ENCODE measurements at regions not wholly inside any gene's neighbourhood (a gene's known extent, or its start where the extent isn't known, plus 50 kb on each side); places are given as distances from the start of the nearest gene placed in this dataset.
A peak's percentile ranks its signal among the peaks of the same experiment; 100 is the strongest.

DNA sequence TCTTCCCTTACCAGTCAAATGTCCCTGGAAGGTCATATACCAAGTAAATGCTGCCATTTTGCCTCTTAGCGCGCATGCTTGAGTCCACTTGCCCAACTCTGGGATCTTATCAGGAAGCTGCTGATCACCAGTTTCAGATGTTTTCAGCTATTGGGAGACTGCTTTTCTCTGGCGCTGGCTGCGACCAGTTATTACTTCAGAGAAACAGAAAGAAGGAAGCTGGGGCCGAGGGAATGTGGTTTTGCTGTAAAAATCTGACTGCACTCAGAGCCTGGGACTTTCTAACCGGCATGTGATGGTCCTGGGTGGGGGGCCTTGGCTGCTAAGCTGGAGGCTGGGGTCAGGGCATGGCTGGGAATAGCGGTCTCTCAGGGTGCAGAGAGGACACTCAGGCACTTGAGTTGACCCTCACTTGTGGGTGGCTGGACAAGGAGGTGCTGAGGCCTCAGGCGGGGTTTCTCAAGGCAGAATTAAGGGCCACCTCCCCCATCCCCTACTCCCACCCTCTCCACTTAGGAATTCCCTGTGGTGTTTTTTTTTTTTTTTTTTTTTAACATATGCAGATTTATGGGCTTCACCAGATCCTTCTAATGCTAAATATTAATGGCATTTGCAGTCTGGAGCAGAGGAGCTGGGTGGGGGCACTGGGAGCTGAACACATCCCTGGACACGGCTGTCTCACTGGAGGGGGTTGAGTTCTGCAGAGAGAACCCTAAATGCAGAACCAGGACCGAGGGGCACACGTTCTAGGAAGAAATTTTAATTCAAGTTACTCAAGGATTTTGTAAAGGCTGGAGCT, 145.8 kb downstream of the CYLD start:
- TF ChIP-seq, protein P1, sequence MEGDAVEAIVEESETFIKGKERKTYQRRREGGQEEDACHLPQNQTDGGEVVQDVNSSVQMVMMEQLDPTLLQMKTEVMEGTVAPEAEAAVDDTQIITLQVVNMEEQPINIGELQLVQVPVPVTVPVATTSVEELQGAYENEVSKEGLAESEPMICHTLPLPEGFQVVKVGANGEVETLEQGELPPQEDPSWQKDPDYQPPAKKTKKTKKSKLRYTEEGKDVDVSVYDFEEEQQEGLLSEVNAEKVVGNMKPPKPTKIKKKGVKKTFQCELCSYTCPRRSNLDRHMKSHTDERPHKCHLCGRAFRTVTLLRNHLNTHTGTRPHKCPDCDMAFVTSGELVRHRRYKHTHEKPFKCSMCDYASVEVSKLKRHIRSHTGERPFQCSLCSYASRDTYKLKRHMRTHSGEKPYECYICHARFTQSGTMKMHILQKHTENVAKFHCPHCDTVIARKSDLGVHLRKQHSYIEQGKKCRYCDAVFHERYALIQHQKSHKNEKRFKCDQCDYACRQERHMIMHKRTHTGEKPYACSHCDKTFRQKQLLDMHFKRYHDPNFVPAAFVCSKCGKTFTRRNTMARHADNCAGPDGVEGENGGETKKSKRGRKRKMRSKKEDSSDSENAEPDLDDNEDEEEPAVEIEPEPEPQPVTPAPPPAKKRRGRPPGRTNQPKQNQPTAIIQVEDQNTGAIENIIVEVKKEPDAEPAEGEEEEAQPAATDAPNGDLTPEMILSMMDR (IDR thresholded peaks at IDR 0.05; ENCODE audit: low read depth, low read length), result no peak
- H3K4me3 ChIP-seq (ENCODE audit: low read depth, low read length), result no peak overlapping the region

DNA sequence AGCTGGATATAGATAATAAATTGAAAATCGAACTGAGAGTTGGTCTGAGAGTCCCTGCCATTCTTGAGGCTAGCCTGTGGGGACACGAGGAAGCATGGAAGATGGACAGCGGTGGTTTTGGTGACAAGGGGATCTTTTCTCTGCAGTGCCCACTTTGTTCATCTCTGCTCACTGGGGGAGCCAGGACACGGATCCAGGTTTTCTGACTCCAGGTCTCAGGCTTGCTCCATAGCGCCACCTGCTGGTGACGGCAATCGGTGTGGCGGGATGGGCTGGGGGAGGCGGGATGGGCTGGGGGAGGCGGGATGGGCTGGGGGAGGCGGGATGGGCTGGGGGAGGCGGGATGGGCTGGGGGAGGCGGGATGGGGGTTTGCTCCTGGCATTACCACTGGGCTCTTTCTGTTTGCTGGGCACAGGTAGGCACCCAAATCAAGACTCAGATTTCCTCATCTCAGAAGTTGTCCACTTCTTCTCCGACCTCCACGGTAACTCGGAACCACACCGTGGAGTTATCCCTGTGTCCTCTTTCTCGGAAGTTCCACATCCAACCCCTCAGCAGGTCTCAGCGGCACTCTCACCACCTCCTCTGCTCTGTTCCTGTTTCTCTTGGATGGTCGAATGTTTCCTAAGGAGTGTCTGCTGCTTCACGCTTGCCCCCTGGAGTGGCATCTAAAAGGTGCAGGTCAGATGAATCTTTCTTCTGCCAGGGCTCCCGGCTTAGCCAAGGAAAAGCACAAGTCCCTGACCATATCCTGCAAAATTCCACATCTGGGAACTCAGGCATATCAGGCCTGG, 142.4 kb downstream of the CYLD start:
- TF ChIP-seq, protein P1 (IDR thresholded peaks at IDR 0.05; ENCODE audit: low read depth, low read length), result 0 out of 2 replicates have a peak, but pooled peaks have one; percentile 10

DNA sequence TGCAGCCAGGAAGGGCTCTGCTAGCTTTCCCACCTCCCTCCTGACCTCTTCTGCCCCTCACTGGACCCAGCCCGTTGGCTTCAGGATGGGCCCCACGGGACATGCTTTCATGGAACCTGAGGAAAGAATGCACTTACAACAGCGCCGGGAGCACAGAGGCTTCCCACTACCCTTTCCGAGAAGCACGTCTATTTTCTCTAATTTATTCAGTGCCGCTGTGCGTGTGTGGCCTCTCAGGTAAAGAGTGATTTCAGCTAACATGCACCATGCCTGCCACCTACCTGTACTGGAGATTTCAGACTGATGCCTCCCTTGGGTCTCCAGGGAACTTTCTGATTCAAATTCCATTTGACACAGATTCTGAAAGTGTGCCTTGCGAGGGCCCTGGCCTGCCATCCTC, 140.1 kb downstream of the CYLD start:
- TF ChIP-seq, protein P1 (IDR thresholded peaks at IDR 0.05; ENCODE audit: low read depth, low read length), result no peak
- no peak overlapping the region for H3K4me3 ChIP-seq (ENCODE audit: low read depth, low read length)

More for the DNA sequence above, 142.4 kb downstream of the CYLD start:
- H3K4me3 ChIP-seq (ENCODE audit: low read depth, low read length), result no peak overlapping the region

DNA sequence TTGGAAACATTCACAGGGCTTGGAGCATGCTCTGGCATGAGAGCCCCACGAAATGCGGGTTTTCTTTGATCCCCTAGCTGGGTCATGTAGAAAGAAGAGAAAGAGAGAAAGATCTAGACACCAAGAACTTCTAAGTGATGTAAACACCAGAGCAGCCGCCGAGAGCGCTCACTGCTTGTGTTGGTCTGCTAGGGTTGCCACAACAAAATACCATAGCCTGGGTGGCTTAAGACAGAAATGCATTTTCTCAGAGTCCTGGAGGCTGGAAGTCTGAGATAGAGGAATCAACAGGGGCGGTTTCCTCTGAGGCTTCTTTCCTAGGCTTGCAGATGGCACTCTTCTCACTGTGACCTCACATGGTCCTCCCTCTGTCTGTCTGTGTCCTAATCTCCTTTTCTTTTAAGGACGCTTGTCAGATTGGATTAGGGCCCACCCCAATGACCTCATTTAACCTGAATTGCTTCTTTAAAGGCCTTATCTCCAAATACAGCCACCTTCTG, 139.5 kb downstream of the CYLD start:
- TF ChIP-seq, protein P1 (IDR thresholded peaks at IDR 0.05; ENCODE audit: low read depth, low read length), result no peak
- H3K4me3 ChIP-seq (ENCODE audit: low read depth, low read length), result no peak overlapping the region

DNA sequence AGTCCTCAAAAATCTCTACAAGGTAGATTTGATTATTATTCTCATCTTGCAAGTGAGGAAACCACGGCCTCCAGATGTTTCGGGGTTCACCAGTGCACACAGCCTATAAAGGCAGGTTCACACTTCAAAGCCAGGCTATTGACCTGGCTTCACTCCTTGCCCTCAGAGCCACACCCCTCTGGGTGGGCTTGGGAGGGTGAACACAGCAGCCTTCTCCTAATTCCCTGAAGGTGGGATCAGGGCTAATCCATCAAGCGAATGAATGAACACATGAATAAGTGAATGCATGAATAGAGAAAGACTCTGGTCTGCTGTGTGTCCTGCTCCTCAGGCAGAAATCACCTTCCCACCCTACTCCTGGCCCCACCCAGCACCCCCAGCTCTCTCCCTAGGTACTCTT, 139.0 kb downstream of the CYLD start:
- no peak overlapping the region for H3K4me3 ChIP-seq (ENCODE audit: low read depth, low read length)
- TF ChIP-seq, protein P1 (IDR thresholded peaks at IDR 0.05; ENCODE audit: low read depth, low read length), result no peak

DNA sequence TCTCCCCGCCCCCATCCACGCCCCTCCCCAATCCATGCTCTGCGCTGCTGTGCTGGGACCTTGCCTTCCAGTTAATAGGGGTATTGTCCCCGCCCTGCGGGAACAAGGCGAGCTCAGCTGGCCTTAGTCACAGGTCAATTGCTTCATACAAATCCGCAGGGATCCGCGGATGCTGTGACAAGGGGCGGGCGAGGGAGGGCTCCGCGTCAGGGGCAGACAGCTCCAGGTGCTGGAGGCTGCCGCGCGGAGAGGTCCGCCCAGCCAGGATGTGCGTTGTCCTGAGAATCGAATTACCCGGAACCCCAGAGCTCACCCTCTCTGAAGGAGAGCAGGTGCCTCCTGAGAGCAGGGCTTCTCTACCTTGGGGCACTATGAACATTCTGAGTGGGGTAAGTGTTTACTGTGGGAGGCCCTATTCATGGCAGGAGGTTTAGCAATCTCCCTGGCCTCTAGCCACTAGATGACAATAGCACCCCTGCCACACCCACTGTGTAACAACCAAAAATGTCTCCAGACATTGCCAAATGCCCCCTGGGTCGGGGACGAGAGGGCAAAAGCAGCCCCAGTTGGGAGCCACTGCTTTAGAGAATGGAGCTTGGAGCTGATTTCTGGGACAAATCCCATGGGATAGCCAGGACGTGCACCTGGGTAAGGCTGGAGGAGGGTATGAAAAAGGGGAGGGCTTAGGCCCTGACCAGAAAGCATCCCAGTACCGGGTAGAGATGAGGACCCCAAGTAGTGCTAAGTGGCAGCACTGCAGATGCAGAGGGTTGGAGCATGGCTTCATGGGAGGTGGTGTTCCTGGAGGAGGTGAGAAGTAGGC, 138.2 kb downstream of the CYLD start:
- H3K4me3 ChIP-seq (ENCODE audit: low read depth, low read length), result no peak overlapping the region
- TF ChIP-seq, protein P1 (IDR thresholded peaks at IDR 0.05; ENCODE audit: low read depth, low read length), result no peak

All from WI38 (cell line).